ENCODE measurements at regions not wholly inside any gene's neighbourhood (a gene's known extent, or its start where the extent isn't known, plus 50 kb on each side); places are given as distances from the start of the nearest gene placed in this dataset.

DNA sequence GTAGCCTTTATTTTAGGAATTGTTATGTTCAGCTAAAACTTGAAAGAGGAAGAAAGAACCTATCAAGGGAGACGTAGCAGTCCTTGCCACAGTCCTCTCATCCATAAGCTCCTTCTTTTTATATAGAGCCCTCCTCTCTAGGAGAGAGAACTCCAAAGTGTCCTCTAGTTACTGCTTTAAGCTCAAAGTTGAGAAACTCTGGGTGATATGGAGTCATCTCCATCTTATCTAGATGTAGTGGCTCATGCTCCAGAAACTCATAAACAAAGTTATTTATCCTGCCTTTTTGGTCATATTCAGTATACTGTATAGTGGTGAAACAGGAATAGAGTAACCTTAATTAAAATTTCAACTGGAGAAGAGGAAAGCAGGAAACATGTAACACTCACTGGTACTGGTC is 90.4 kb upstream of the ATF7IP start:
- intact Hi-C loops (cut with micrococcal nuclease) = no loop called here
- H3K27ac Mint-ChIP-seq (ENCODE audit: low read depth, unreplicated experiment) = no peak overlapping the region
- peaks cover 14% of the 10 kb centered on the region for H3K4me1 Mint-ChIP-seq (ENCODE audit: insufficient read depth, unreplicated experiment)
- no peak for DNase-seq (ENCODE audit: unreplicated experiment)
- TF ChIP-seq, protein P1, sequence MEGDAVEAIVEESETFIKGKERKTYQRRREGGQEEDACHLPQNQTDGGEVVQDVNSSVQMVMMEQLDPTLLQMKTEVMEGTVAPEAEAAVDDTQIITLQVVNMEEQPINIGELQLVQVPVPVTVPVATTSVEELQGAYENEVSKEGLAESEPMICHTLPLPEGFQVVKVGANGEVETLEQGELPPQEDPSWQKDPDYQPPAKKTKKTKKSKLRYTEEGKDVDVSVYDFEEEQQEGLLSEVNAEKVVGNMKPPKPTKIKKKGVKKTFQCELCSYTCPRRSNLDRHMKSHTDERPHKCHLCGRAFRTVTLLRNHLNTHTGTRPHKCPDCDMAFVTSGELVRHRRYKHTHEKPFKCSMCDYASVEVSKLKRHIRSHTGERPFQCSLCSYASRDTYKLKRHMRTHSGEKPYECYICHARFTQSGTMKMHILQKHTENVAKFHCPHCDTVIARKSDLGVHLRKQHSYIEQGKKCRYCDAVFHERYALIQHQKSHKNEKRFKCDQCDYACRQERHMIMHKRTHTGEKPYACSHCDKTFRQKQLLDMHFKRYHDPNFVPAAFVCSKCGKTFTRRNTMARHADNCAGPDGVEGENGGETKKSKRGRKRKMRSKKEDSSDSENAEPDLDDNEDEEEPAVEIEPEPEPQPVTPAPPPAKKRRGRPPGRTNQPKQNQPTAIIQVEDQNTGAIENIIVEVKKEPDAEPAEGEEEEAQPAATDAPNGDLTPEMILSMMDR (IDR thresholded peaks at IDR 0.05; ENCODE audit: unreplicated experiment) = no peak
- no peaks in the 10 kb centered on the region for H3K27me3 Mint-ChIP-seq (ENCODE audit: insufficient read depth, unreplicated experiment)
- no TSS peak for BruUV-seq (replicated peaks)
- no peak overlapping the region for H3K4me3 Mint-ChIP-seq (ENCODE audit: unreplicated experiment)
- POLR2A ChIA-PET = interaction anchor here (1.0 to 2.9 kb wide), 2 partner anchors 90 to 120 kb away, joined by 3 to 28 read pairs; partner anchors contain the start of gene ATF7IP
- CTCF ChIA-PET = interaction anchor here (0.5 kb wide), 1 partner anchor 384 kb away, joined by 3 read pairs; no protein-coding TSS in a partner anchor
- H3K9me3 Mint-ChIP-seq (ENCODE audit: unreplicated experiment) = peaks cover 7% of the 10 kb centered on the region
- H3K36me3 Mint-ChIP-seq (ENCODE audit: insufficient read depth, unreplicated experiment) = no peaks in the 10 kb centered on the region

DNA sequence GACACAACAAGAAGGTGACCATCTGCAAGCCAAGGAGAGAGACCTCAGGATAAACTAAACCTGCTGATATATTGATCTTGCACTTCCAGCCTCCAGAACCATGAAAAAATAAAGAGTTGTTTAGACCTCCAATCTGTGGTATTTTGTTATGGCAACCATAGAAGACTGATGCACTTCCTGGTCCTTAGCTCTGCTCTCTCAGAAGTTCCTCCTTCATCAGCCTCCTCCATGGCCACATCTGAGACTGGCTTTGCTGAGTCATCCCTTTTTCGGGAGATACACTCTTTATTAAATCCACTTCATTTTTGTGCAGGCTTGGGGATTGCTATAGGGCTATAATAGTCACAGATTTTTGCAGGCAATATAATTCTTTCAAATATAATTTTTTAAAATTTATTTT is 89.6 kb upstream of the ATF7IP start:
- Mint-ChIP-seq H3K9me3 (ENCODE audit: unreplicated experiment) (peaks cover 7% of the 10 kb centered on the region), H3K27me3 (ENCODE audit: insufficient read depth, unreplicated experiment) (no peaks in the 10 kb centered on the region), H3K4me3 (ENCODE audit: unreplicated experiment) (no peak overlapping the region), H3K27ac (ENCODE audit: low read depth, unreplicated experiment) (no peak overlapping the region), H3K4me1 (ENCODE audit: insufficient read depth, unreplicated experiment) (peaks cover 14% of the 10 kb centered on the region), H3K36me3 (ENCODE audit: insufficient read depth, unreplicated experiment) (no peaks in the 10 kb centered on the region)
- TF ChIP-seq, protein P1 (IDR thresholded peaks at IDR 0.05; ENCODE audit: unreplicated experiment) = no peak
- BruUV-seq (replicated peaks) = no TSS peak
- intact Hi-C loops (cut with micrococcal nuclease) = no loop called here
- ChIA-PET CTCF (interaction anchor here (0.5 to 0.6 kb wide), 2 partner anchors 72 to 126 kb away, joined by 3 read pairs; no protein-coding TSS in a partner anchor), POLR2A (no interaction called here)
- no peak for DNase-seq (ENCODE audit: unreplicated experiment)

DNA sequence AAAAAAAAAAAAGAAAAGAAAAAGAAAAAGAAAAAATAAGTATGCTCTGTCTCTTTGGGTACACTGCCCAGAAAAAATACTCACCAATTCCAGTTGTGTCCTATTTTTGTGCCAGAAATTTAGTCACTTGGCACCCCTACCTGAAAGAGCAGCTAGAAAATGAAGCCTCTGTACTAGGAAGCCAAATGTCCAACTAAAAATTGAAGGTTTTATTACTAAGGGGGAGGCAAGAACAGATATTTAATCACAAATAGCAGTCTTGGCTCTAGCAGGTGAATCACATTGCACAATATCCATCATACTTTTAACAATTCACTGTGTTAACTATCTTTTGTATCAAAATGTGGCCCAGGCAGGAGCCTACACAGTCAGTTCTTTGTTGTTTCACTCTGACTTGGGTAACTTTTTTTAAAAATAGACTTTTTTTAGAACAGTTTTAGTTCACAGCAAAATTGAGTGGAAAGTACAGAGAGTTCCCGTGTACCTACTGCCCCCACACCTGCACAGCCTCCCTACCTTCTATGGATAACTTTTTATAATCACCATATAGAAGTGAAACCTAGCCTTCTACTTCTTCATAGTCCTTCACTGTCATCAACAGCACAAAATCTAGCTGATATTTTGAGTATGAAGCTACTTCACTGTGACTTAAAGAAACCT is 87.1 kb upstream of the ATF7IP start:
- Mint-ChIP-seq H3K36me3 (ENCODE audit: insufficient read depth, unreplicated experiment) (no peaks in the 10 kb centered on the region), H3K4me1 (ENCODE audit: insufficient read depth, unreplicated experiment) (peaks cover 8% of the 10 kb centered on the region), H3K27me3 (ENCODE audit: insufficient read depth, unreplicated experiment) (no peaks in the 10 kb centered on the region), H3K27ac (ENCODE audit: low read depth, unreplicated experiment) (no peak overlapping the region), H3K4me3 (ENCODE audit: unreplicated experiment) (no peak overlapping the region), H3K9me3 (ENCODE audit: unreplicated experiment) (peaks cover 7% of the 10 kb centered on the region)
- POLR2A ChIA-PET = interaction anchor here (0.7 kb wide), 1 partner anchor 166 kb away, joined by 3 read pairs; no protein-coding TSS in a partner anchor
- intact Hi-C loops (cut with micrococcal nuclease) = no loop called here
- CTCF ChIA-PET = interaction anchor here (0.6 kb wide), 2 partner anchors 11 to 40 kb away, joined by 3 to 4 read pairs; no protein-coding TSS in a partner anchor
- TF ChIP-seq, protein P1 (IDR thresholded peaks at IDR 0.05; ENCODE audit: unreplicated experiment) = no peak
- no peak for DNase-seq (ENCODE audit: unreplicated experiment)
- BruUV-seq (replicated peaks) = no TSS peak

DNA sequence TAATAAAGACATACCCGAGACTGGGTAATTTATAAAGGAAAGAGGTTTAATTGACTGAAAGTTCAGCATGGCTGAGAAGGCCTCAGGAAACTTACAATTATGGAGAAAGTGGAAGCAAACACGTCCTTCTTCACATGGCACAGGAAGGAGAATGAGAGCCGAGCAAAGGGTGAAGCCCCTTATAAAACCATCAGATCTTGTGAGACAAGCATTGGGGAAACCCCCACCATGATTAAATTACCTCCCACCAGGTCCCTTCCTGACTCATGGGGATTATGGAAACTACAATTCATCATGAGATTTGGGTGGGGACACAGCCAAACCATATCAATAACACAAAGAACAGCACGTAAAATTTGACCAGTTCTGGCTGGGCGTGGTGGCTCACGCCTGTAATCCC is 85.6 kb upstream of the ATF7IP start:
- H3K4me1 Mint-ChIP-seq (ENCODE audit: insufficient read depth, unreplicated experiment) = no peaks in the 10 kb centered on the region
- ChIA-PET POLR2A (no interaction called here), CTCF (interaction anchor here (0.6 kb wide), 1 partner anchor 27 kb away, joined by 6 read pairs; no protein-coding TSS in a partner anchor)
- H3K27ac Mint-ChIP-seq (ENCODE audit: low read depth, unreplicated experiment) = no peak overlapping the region
- BruUV-seq (replicated peaks) = no TSS peak
- TF ChIP-seq, protein P1 (IDR thresholded peaks at IDR 0.05; ENCODE audit: unreplicated experiment) = no peak
- intact Hi-C loops (cut with micrococcal nuclease) = no loop called here
- H3K27me3 Mint-ChIP-seq (ENCODE audit: insufficient read depth, unreplicated experiment) = no peaks in the 10 kb centered on the region
- peaks cover 7% of the 10 kb centered on the region for H3K9me3 Mint-ChIP-seq (ENCODE audit: unreplicated experiment)
- no peaks in the 10 kb centered on the region for H3K36me3 Mint-ChIP-seq (ENCODE audit: insufficient read depth, unreplicated experiment)
- H3K4me3 Mint-ChIP-seq (ENCODE audit: unreplicated experiment) = no peak overlapping the region
- DNase-seq (ENCODE audit: unreplicated experiment) = no peak
